ENCODE measurements at regions not wholly inside any gene's neighbourhood (a gene's known extent, or its start where the extent isn't known, plus 50 kb on each side); places are given as distances from the start of the nearest gene placed in this dataset.

GRCh38 chr13:85698256-85698655, 101.0 kb downstream of the SLITRK6 start:
- Histone ChIP-seq H3K27me3 (replicated peaks in 1 of 2; ENCODE audit: control insufficient read depth in 2 of 2, extremely low read depth in 1 of 2, insufficient read depth in 2 of 2, low read length in 1 of 2) (no peaks in the 10 kb centered on the region), H3K4me3 (ENCODE audit: control insufficient read depth in 1 of 2, extremely low read depth in 1 of 2, low read length in 1 of 2) (no peak overlapping the region), H3K4me1 (ENCODE audit: control insufficient read depth in 1 of 2, extremely low read depth in 1 of 2, insufficient read depth in 2 of 2, low read length in 2 of 2) (no peaks in the 10 kb centered on the region), H3K9me3 (no peaks in the 10 kb centered on the region), H3K27ac (ENCODE audit: low read length) (no peak overlapping the region), H3K36me3 (ENCODE audit: control insufficient read depth in 2 of 2, extremely low read depth in 1 of 2, insufficient read depth in 1 of 2, low read length in 1 of 2) (no peaks in the 10 kb centered on the region)
- Mint-ChIP-seq H3K9me3 (peaks cover 13 to 26% (median 20%) of the 10 kb centered on the region in 3 donors), H3K4me3 (no peak overlapping the region), H3K36me3 (no peaks in the 10 kb centered on the region), H3K4me1 (no peaks in the 10 kb centered on the region), H3K27me3 (no peaks in the 10 kb centered on the region), H3K27ac (no peak overlapping the region)
- 75% methylated on average over 3 of the region's 4 CpGs for WGBS (ENCODE audit: insufficient coverage)
- ChIA-PET CTCF (no interaction called here), POLR2A (no interaction called here)
- DNase-seq: no peak
- no peak for ATAC-seq (replicated peaks in 1 of 4)

- H3K27me3 Mint-ChIP-seq: no peaks in the 10 kb centered on the region
- H3K27ac Mint-ChIP-seq: no peak overlapping the region
- ChIA-PET CTCF (no interaction called here), POLR2A (no interaction called here)
- DNase-seq (no peak), ATAC-seq (replicated peaks in 1 of 4) (no peak)
- H3K4me3 Mint-ChIP-seq: no peak overlapping the region
- Histone ChIP-seq H3K36me3 (ENCODE audit: control insufficient read depth in 2 of 2, extremely low read depth in 1 of 2, insufficient read depth in 1 of 2, low read length in 1 of 2) (no peaks in the 10 kb centered on the region), H3K9me3 (no peaks in the 10 kb centered on the region), H3K4me3 (ENCODE audit: control insufficient read depth in 1 of 2, extremely low read depth in 1 of 2, low read length in 1 of 2) (no peak overlapping the region), H3K27ac (ENCODE audit: low read length) (no peak overlapping the region), H3K4me1 (ENCODE audit: control insufficient read depth in 1 of 2, extremely low read depth in 1 of 2, insufficient read depth in 2 of 2, low read length in 2 of 2) (no peaks in the 10 kb centered on the region), H3K27me3 (replicated peaks in 1 of 2; ENCODE audit: control insufficient read depth in 2 of 2, extremely low read depth in 1 of 2, insufficient read depth in 2 of 2, low read length in 1 of 2) (no peaks in the 10 kb centered on the region)
- no peaks in the 10 kb centered on the region for H3K36me3 Mint-ChIP-seq
- peaks cover 3 to 26% (median 18%) of the 10 kb centered on the region in 3 donors for H3K9me3 Mint-ChIP-seq
- WGBS (ENCODE audit: insufficient coverage): no CpG with 5 or more reads among the region's 4 CpGs
- no peaks in the 10 kb centered on the region for H3K4me1 Mint-ChIP-seq
Measured at GRCh38 chr13:85694992-85695391, 104.2 kb downstream of the SLITRK6 start.

- H3K9me3 ChIP-seq: no peaks in the 10 kb centered on the region
- CTCF ChIA-PET: no interaction called here
- ATAC-seq (replicated peaks in 1 of 4): no peak
Measured at GRCh38 chr13:85693889-85694511, 105.2 kb downstream of the SLITRK6 start.

GRCh38 chr13:85690368-85690767, 108.9 kb downstream of the SLITRK6 start:
- CTCF ChIA-PET: no interaction called here
- Histone ChIP-seq H3K36me3 (ENCODE audit: control insufficient read depth in 2 of 2, extremely low read depth in 1 of 2, insufficient read depth in 1 of 2, low read length in 1 of 2) (no peaks in the 10 kb centered on the region), H3K9me3 (no peaks in the 10 kb centered on the region), H3K27me3 (replicated peaks in 1 of 2; ENCODE audit: control insufficient read depth in 2 of 2, extremely low read depth in 1 of 2, insufficient read depth in 2 of 2, low read length in 1 of 2) (no peaks in the 10 kb centered on the region), H3K4me1 (ENCODE audit: control insufficient read depth in 1 of 2, extremely low read depth in 1 of 2, insufficient read depth in 2 of 2, low read length in 2 of 2) (no peaks in the 10 kb centered on the region), H3K4me3 (ENCODE audit: control insufficient read depth in 1 of 2, extremely low read depth in 1 of 2, low read length in 1 of 2) (no peak overlapping the region), H3K27ac (ENCODE audit: low read length) (no peak overlapping the region)
- no CpG with 5 or more reads among the region's 1 CpG for WGBS (ENCODE audit: insufficient coverage)
- H3K27ac Mint-ChIP-seq: no peak overlapping the region
- no peaks in the 10 kb centered on the region for H3K27me3 Mint-ChIP-seq
- POLR2A ChIA-PET: no interaction called here
- H3K4me3 Mint-ChIP-seq: no peak overlapping the region
- ATAC-seq (replicated peaks in 1 of 4): no peak
- no peak for DNase-seq
- H3K36me3 Mint-ChIP-seq: no peaks in the 10 kb centered on the region
- H3K9me3 Mint-ChIP-seq: peaks cover 0 to 8% (median 6%) of the 10 kb centered on the region in 3 donors
- H3K4me1 Mint-ChIP-seq: no peaks in the 10 kb centered on the region

More at GRCh38 chr13:85693889-85694511, 105.2 kb downstream of the SLITRK6 start:
- POLR2A ChIA-PET: no interaction called here
- H3K4me3 ChIP-seq (ENCODE audit: control insufficient read depth in 1 of 2, extremely low read depth in 1 of 2, low read length in 1 of 2): no peak overlapping the region
- Mint-ChIP-seq H3K4me1 (no peaks in the 10 kb centered on the region), H3K27ac (no peak overlapping the region), H3K36me3 (no peaks in the 10 kb centered on the region), H3K4me3 (no peak overlapping the region), H3K9me3 (peaks cover 3 to 22% (median 10%) of the 10 kb centered on the region in 3 donors), H3K27me3 (no peaks in the 10 kb centered on the region)
- H3K27me3 ChIP-seq (replicated peaks in 1 of 2; ENCODE audit: control insufficient read depth in 2 of 2, extremely low read depth in 1 of 2, insufficient read depth in 2 of 2, low read length in 1 of 2): no peaks in the 10 kb centered on the region
- 73% methylated on average over 4 of the region's 7 CpGs for WGBS (ENCODE audit: insufficient coverage)
- no peaks in the 10 kb centered on the region for H3K36me3 ChIP-seq (ENCODE audit: control insufficient read depth in 2 of 2, extremely low read depth in 1 of 2, insufficient read depth in 1 of 2, low read length in 1 of 2)
- no peak for DNase-seq
- H3K27ac ChIP-seq (ENCODE audit: low read length): no peak overlapping the region
- H3K4me1 ChIP-seq (ENCODE audit: control insufficient read depth in 1 of 2, extremely low read depth in 1 of 2, insufficient read depth in 2 of 2, low read length in 2 of 2): no peaks in the 10 kb centered on the region

- Histone ChIP-seq H3K36me3 (ENCODE audit: control insufficient read depth in 2 of 2, extremely low read depth in 1 of 2, insufficient read depth in 1 of 2, low read length in 1 of 2) (no peaks in the 10 kb centered on the region), H3K4me1 (ENCODE audit: control insufficient read depth in 1 of 2, extremely low read depth in 1 of 2, insufficient read depth in 2 of 2, low read length in 2 of 2) (no peaks in the 10 kb centered on the region), H3K27me3 (replicated peaks in 1 of 2; ENCODE audit: control insufficient read depth in 2 of 2, extremely low read depth in 1 of 2, insufficient read depth in 2 of 2, low read length in 1 of 2) (no peaks in the 10 kb centered on the region), H3K27ac (ENCODE audit: low read length) (no peak overlapping the region), H3K4me3 (ENCODE audit: control insufficient read depth in 1 of 2, extremely low read depth in 1 of 2, low read length in 1 of 2) (no peak overlapping the region), H3K9me3 (no peaks in the 10 kb centered on the region)
- no peak overlapping the region for H3K4me3 Mint-ChIP-seq
- H3K27me3 Mint-ChIP-seq: no peaks in the 10 kb centered on the region
- no peak overlapping the region for H3K27ac Mint-ChIP-seq
- POLR2A ChIA-PET: no interaction called here
- peaks cover 0 to 7% (median 6%) of the 10 kb centered on the region in 3 donors for H3K9me3 Mint-ChIP-seq
- no peaks in the 10 kb centered on the region for H3K36me3 Mint-ChIP-seq
- CTCF ChIA-PET: no interaction called here
- DNase-seq: no peak
- ATAC-seq (replicated peaks in 1 of 4): no peak
- no CpG with 5 or more reads among the region's 1 CpG for WGBS (ENCODE audit: insufficient coverage)
- H3K4me1 Mint-ChIP-seq: no peaks in the 10 kb centered on the region
Measured at GRCh38 chr13:85685436-85685835, 113.8 kb downstream of the SLITRK6 start.

- H3K36me3 ChIP-seq (ENCODE audit: control insufficient read depth in 2 of 2, extremely low read depth in 1 of 2, insufficient read depth in 1 of 2, low read length in 1 of 2): no peaks in the 10 kb centered on the region
- no peak for DNase-seq
- H3K4me3 Mint-ChIP-seq: no peak overlapping the region
- CTCF ChIA-PET: no interaction called here
- no peak overlapping the region for H3K4me3 ChIP-seq (ENCODE audit: control insufficient read depth in 1 of 2, extremely low read depth in 1 of 2, low read length in 1 of 2)
- POLR2A ChIA-PET: no interaction called here
- H3K4me1 Mint-ChIP-seq: no peaks in the 10 kb centered on the region
- H3K4me1 ChIP-seq (ENCODE audit: control insufficient read depth in 1 of 2, extremely low read depth in 1 of 2, insufficient read depth in 2 of 2, low read length in 2 of 2): no peaks in the 10 kb centered on the region
- 65% methylated on average over 4 of the region's 8 CpGs for WGBS (ENCODE audit: insufficient coverage)
- H3K27ac ChIP-seq (ENCODE audit: low read length): no peak overlapping the region
- no peak overlapping the region for H3K27ac Mint-ChIP-seq
- H3K9me3 ChIP-seq: no peaks in the 10 kb centered on the region
- no peaks in the 10 kb centered on the region for H3K27me3 Mint-ChIP-seq
- no peaks in the 10 kb centered on the region for H3K27me3 ChIP-seq (replicated peaks in 1 of 2; ENCODE audit: control insufficient read depth in 2 of 2, extremely low read depth in 1 of 2, insufficient read depth in 2 of 2, low read length in 1 of 2)
- no peak for ATAC-seq (replicated peaks in 1 of 4)
- no peaks in the 10 kb centered on the region for H3K36me3 Mint-ChIP-seq
- H3K9me3 Mint-ChIP-seq: peaks cover 17 to 21% (median 18%) of the 10 kb centered on the region in 3 donors
Measured at GRCh38 chr13:85675151-85675907, 123.9 kb downstream of the SLITRK6 start.
